ENCODE measurements at regions not wholly inside any gene's neighbourhood (a gene's known extent, or its start where the extent isn't known, plus 50 kb on each side); places are given as distances from the start of the nearest gene placed in this dataset.

DNA sequence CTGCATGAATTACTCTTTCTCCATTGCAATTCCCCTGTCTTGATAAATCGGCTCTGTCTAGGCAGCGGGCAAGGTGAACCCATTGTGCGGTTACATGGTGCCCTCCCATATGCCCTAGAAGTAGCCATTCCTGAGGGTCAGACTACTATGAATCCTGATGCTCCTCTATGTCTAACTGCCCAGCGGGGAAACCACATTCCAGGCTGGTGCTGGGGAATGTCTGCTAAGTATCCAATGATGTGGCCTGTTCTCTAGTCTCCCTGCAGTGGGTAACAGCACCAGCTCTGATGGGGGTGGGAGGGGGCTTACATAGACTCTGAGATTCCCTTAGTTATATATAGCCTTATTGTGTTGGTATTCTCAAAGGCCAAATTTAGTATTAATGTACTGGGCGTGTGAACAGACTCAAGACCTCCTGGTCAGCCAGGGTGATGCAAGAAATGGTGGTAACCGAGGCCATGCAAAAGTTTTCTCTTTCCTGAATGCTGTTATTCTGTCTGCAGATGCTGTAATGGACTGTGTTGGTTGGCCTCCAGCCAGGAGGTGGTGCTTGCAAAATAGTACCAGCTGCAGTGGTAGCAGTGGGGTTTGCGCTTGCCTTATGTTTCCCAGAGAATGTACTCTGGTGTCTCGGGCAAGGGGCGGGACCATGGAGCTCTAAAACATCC is 564.8 kb upstream of the SLITRK1 start:
- intact Hi-C loops (cut with micrococcal nuclease) = no loop called here
- 29% methylated on average over 1 of the region's 9 CpGs; no CpG with 5 or more reads in 1 of the 2 experiments for WGBS, 2 experiments (ENCODE audit: extremely low coverage in 2 of 2, insufficient read length in 1 of 2)
- H3K27me3 ChIP-seq (ENCODE audit: control insufficient read depth, insufficient read depth, low read length) = no peaks in the 10 kb centered on the region
- H3K4me1 ChIP-seq (ENCODE audit: control insufficient read depth, insufficient read depth, low read length) = no peaks in the 10 kb centered on the region
- no peak overlapping the region for H3K27ac ChIP-seq (ENCODE audit: insufficient read depth, low read length)
- H3K18ac ChIP-seq (ENCODE audit: low read depth, low read length) = no peak overlapping the region
- ChIA-PET POLR2A (ENCODE audit: unreplicated experiment) (no interaction called here), CTCF (no interaction called here)
- H2AK5ac ChIP-seq (ENCODE audit: low read depth, low read length) = no peak overlapping the region
- no peak overlapping the region for H4K5ac ChIP-seq (ENCODE audit: low read depth, low read length)
- H3K23ac ChIP-seq (ENCODE audit: low read depth, low read length) = no peak overlapping the region
- H4K91ac ChIP-seq (ENCODE audit: insufficient read depth, low read depth, low read length) = no peak overlapping the region
- no peaks in the 10 kb centered on the region for H4K20me1 ChIP-seq (ENCODE audit: insufficient read depth, low read length)
- no peaks in the 10 kb centered on the region for H3K36me3 ChIP-seq (ENCODE audit: control insufficient read depth, insufficient read depth, low read length)
- ATAC-seq (ENCODE audit: low read depth) (no peak), DNase-seq (no peak)
- no peak for TF ChIP-seq RCOR1 (IDR thresholded peaks at IDR 0.05; ENCODE audit: insufficient replicate concordance, low read length)
- no peak for TF ChIP-seq MAFK (IDR thresholded peaks at IDR 0.05; ENCODE audit: low read depth, low read length)
- no peak for TF ChIP-seq RFX5 (IDR thresholded peaks at IDR 0.05; ENCODE audit: low read depth, low read length)
- no peak for TF ChIP-seq CEBPB (IDR thresholded peaks at IDR 0.05; ENCODE audit: low read depth, low read length)
- no peak for TF ChIP-seq CTCF (conservative IDR thresholded peaks at IDR 0.05; ENCODE audit: low read depth, low read length)
- no peak for TF ChIP-seq BHLHE40 (IDR thresholded peaks at IDR 0.05; ENCODE audit: low read depth, low read length)
- no peak for TF ChIP-seq MXI1 (IDR thresholded peaks at IDR 0.05; ENCODE audit: borderline replicate concordance, low read depth, low read length)
- no peak overlapping the region for H2AK9ac ChIP-seq (replicated peaks; ENCODE audit: low read depth, low read length, poor library complexity)
- H3K9me1 ChIP-seq (ENCODE audit: insufficient read depth, low read length) = no peaks in the 10 kb centered on the region
- no peak overlapping the region for H2AFZ ChIP-seq (replicated peaks; ENCODE audit: low read length, poor library complexity)
- no peak overlapping the region for H3K4ac ChIP-seq (ENCODE audit: low read depth, low read length)
- H2BK20ac ChIP-seq (ENCODE audit: low read depth, low read length) = no peak overlapping the region
- no peak overlapping the region for H4K8ac ChIP-seq (ENCODE audit: low read depth in 2 of 2, low read length in 2 of 2)
- H2BK120ac ChIP-seq (ENCODE audit: low read depth, low read length) = no peak overlapping the region
- no peaks in the 10 kb centered on the region; the same call in 1 of the 2 replicates for H3K9me3 ChIP-seq (ENCODE audit: control insufficient read depth, insufficient read depth, low read length)
- H3K56ac ChIP-seq (ENCODE audit: extremely low read depth, insufficient read depth, low read length) = no peak overlapping the region
- no peak overlapping the region for H3K14ac ChIP-seq (replicated peaks; ENCODE audit: low read depth, low read length)
- no TSS peak for BruUV-seq (replicated peaks)
- no peak overlapping the region for H3K9ac ChIP-seq (ENCODE audit: low read depth, low read length)
- in situ Hi-C loops (cut with MboI; ENCODE audit: low sequenced_read_pairs) = no loop called here
- no peak overlapping the region for H3K4me3 ChIP-seq (ENCODE audit: insufficient read depth, low read depth, low read length)
- no peak overlapping the region for H2BK15ac ChIP-seq (ENCODE audit: low read depth, low read length)
- dilution Hi-C loops (cut with HindIII; ENCODE audit: low sequenced_read_pairs, unreplicated experiment) = no loop called here
- no peaks in the 10 kb centered on the region for H3K79me1 ChIP-seq (ENCODE audit: low read depth in 1 of 2, low read length in 2 of 2)
- no peak overlapping the region for H2BK5ac ChIP-seq (ENCODE audit: low read depth, low read length, poor library complexity, severe bottlenecking)
- H3K4me2 ChIP-seq (ENCODE audit: low read depth, low read length) = no peak overlapping the region

All from IMR-90 (cell line).